Sigmoid colon (tissue), 6 donors: ENCODE measurements at regions not wholly inside any gene's neighbourhood (a gene's known extent, or its start where the extent isn't known, plus 50 kb on each side); places are given as distances from the start of the nearest gene placed in this dataset.

Experiments
- DNase-seq: peaks from one replicate; pipeline ENCODE4 v3.0.0-alpha.2; 2019
- H3K27ac ChIP-seq, 4 donors: fragments of 200-600 bp; sonication (generic); one replicate each; pipeline ENCODE4 v1.5.1; 2016 to 2019; ENCODE audit warnings: mild to moderate bottlenecking in 1 of 4
- H3K27me3 ChIP-seq, 3 donors: fragments of 200-600 bp; sonication (generic); one replicate each; pipeline ENCODE4 v1.5.1; 2019; ENCODE audit warnings: mild to moderate bottlenecking in 1 of 3
- H3K36me3 ChIP-seq, 4 donors: fragments of 200-600 bp; sonication (generic); one replicate each; pipeline ENCODE4 v1.5.1; 2016 to 2019
- H3K4me1 ChIP-seq, 4 donors: fragments of 200-600 bp; sonication (generic); one replicate each; pipeline ENCODE4 v1.5.1; 2017 to 2019
- H3K4me3 ChIP-seq, 4 donors: fragments of 200-600 bp; sonication (generic); one replicate each; pipeline ENCODE4 v1.5.1; 2017 to 2019; ENCODE audit warnings: mild to moderate bottlenecking in 2 of 4, moderate library complexity in 1 of 4
- H3K9me3 ChIP-seq, 4 donors: fragments of 200-600 bp in 3 of 4; sonication (generic) in 3 of 4; one replicate each; pipeline versions ENCODE4 v1.5.1 to v1.6.1; 2013 to 2019
- EP300 ChIP-seq, 4 donors: sonication (generic); formaldehyde crosslinking; IDR thresholded peaks; one replicate each; pipeline ENCODE4 v1.6.1; 2017; ENCODE audit warnings: antibody characterized with exemption in 4 of 4
- POLR2A ChIP-seq, 2 donors: fragments of 450-650 bp; IDR thresholded peaks; one replicate each; pipeline ENCODE4 v1.6.1; 2016; ENCODE audit warnings: antibody characterized with exemption in 2 of 2, mild to moderate bottlenecking in 2 of 2, moderate library complexity in 2 of 2
- POLR2AphosphoS5 ChIP-seq, 4 donors: sonication (generic); formaldehyde crosslinking; IDR thresholded peaks; one replicate each; pipeline ENCODE4 v1.6.1; 2017; ENCODE audit warnings: antibody characterized with exemption in 4 of 4
- WGBS, 2 donors: extraction: QIAGEN DNeasy Blood & Tissue Kit; methylation state at CpG; one replicate each; pipeline ENCODE4 v1.1.7; 2013; 5-methylcytosine and 5-hydroxymethylcytosine counted together
- intact Hi-C: fragments of 100-400 bp; cut with DNase I; formaldehyde crosslinking; loops from one replicate; pipeline ENCODE4 v1.15.1; 2023
- TF ChIP-seq, protein P1 (sequence below), 4 experiments: fragments of 450-650 bp in 3 of 4; fragments of 200-600 bp in 1 of 4; IDR thresholded peaks; one replicate each; pipeline ENCODE4 v1.5.1; 2016 to 2019; ENCODE audit warnings: antibody characterized with exemption in 4 of 4, mild to moderate bottlenecking in 3 of 4, moderate library complexity in 2 of 4
- donor health status: healthy with polysubstance abuse.
- donor health status: healthy.

DNA sequence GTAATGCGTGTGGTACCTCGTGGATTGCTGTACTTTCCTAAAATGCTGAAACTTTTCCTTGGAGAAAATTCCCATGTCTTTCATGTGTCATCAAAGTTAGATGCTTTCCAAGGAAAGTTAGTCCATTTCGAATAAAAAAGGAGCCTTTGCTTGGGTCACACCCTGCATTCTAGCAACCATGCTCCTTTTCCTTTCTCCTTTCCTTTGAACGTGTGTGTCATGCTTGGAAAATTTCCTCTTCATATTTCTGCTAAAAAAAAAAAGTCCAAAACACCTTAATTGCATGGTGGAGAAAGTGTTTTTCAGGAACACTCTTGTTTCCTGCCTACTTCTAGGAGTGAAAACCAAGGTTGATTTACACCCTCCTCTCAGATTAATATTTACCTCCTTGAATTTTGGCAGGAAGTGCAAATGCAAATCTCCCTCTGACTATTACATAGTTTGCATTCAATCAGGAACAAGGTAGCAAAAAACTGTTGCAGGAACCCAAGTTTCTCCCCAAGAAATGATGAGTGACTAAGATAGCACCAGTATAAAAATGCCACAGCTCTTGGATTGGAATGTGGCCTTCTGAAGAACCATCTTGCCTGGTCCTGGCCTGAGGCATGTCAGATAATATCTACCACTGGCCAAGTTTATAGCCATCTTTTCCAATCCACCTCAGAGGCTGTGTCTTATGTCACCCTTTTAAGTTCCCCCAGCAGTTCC is 590.6 kb downstream of the QKI start:
- intact Hi-C loops = no loop called here
- H3K9me3 ChIP-seq = no peaks in the 10 kb centered on the region
- no peaks in the 10 kb centered on the region for H3K27me3 ChIP-seq
- H3K36me3 ChIP-seq = no peaks in the 10 kb centered on the region
- H3K4me1 ChIP-seq = no peaks in the 10 kb centered on the region
- DNase-seq = no peak
- TF ChIP-seq EP300 (IDR thresholded peaks at IDR 0.05) = no peak
- TF ChIP-seq, protein P1, sequence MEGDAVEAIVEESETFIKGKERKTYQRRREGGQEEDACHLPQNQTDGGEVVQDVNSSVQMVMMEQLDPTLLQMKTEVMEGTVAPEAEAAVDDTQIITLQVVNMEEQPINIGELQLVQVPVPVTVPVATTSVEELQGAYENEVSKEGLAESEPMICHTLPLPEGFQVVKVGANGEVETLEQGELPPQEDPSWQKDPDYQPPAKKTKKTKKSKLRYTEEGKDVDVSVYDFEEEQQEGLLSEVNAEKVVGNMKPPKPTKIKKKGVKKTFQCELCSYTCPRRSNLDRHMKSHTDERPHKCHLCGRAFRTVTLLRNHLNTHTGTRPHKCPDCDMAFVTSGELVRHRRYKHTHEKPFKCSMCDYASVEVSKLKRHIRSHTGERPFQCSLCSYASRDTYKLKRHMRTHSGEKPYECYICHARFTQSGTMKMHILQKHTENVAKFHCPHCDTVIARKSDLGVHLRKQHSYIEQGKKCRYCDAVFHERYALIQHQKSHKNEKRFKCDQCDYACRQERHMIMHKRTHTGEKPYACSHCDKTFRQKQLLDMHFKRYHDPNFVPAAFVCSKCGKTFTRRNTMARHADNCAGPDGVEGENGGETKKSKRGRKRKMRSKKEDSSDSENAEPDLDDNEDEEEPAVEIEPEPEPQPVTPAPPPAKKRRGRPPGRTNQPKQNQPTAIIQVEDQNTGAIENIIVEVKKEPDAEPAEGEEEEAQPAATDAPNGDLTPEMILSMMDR (IDR thresholded peaks at IDR 0.05) = no peak
- no peak for TF ChIP-seq POLR2AphosphoS5 (IDR thresholded peaks at IDR 0.05)
- TF ChIP-seq POLR2A (IDR thresholded peaks at IDR 0.05) = no peak
- no peak overlapping the region for H3K27ac ChIP-seq
- 55 to 62% methylated on average over 4 of the region's 4 CpGs for WGBS, 2 donors
- no peak overlapping the region for H3K4me3 ChIP-seq

DNA sequence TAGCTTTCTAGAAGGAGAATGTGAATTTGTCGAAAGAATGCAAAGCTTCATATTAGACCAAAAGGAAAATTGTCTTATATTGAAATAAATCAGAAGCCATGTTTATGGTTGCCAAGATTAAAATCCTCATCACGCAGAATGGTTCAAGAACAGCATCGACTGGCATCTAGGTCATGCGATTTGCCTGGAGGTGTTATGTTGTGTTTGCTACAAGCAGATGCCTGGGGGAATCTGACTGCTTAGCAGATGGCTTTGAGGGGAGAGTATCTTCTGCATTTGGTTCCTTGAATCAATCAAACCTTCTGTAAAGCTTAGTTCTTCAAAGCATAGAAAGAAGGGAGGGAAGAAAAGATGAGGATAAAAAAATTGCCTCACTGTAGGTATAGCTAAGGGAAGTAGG is 585.8 kb downstream of the QKI start:
- intact Hi-C loops = no loop called here
- 94% methylated on average over 4 of the region's 4 CpGs for WGBS, 2 donors
- Histone ChIP-seq H3K4me3 (no peak overlapping the region), H3K9me3 (no peaks in the 10 kb centered on the region), H3K36me3 (no peaks in the 10 kb centered on the region), H3K27ac (no peak overlapping the region), H3K27me3 (no peaks in the 10 kb centered on the region), H3K4me1 (peaks cover 0 to 7% (median 0%) of the 10 kb centered on the region in 4 donors)
- DNase-seq = no peak
- TF ChIP-seq, protein P1 (IDR thresholded peaks at IDR 0.05) = no peak
- TF ChIP-seq POLR2A (IDR thresholded peaks at IDR 0.05) (no peak), POLR2AphosphoS5 (IDR thresholded peaks at IDR 0.05) (no peak), EP300 (IDR thresholded peaks at IDR 0.05) (no peak)

DNA sequence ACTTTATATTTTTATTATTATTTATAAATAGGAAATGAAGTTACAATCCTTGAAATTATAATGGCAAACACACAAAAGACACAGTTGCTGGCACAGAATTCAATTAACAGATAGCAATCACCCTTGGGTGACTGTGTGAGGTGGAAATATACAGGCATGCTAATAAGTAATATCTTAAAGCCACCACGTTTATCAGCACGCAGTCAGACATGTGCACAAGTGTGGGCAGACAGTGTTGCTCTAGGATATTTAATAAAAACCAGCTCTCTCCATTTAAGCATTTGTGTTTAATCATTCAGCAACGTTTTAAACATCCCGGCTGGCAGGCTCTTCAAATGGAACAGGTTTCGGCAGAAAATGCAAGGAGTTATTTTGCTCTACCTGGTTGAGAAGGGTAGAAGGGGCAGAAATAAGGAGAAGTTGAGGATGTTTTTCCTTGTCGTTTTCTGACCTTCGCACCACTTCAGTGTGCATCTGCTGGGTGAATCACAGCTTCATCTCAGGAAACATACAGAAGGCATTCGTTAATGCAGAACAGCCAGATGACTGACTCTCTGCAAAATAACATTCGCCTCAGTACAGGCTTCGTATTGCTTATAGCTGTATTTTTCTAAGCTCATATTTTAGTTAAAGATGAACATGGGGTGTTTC is 585.1 kb downstream of the QKI start:
- intact Hi-C loops = no loop called here
- WGBS, 2 donors = 72 to 82% methylated on average over 10 of the region's 10 CpGs
- no peak overlapping the region for H3K4me3 ChIP-seq
- DNase-seq = no peak
- H3K36me3 ChIP-seq = no peaks in the 10 kb centered on the region
- TF ChIP-seq EP300 (IDR thresholded peaks at IDR 0.05) (no peak), POLR2AphosphoS5 (IDR thresholded peaks at IDR 0.05) (no peak), POLR2A (IDR thresholded peaks at IDR 0.05) (no peak)
- TF ChIP-seq, protein P1 (IDR thresholded peaks at IDR 0.05) = no peak
- no peak overlapping the region for H3K27ac ChIP-seq
- H3K9me3 ChIP-seq = no peaks in the 10 kb centered on the region
- peaks cover 0 to 7% (median 0%) of the 10 kb centered on the region in 4 donors for H3K4me1 ChIP-seq
- no peaks in the 10 kb centered on the region for H3K27me3 ChIP-seq

DNA sequence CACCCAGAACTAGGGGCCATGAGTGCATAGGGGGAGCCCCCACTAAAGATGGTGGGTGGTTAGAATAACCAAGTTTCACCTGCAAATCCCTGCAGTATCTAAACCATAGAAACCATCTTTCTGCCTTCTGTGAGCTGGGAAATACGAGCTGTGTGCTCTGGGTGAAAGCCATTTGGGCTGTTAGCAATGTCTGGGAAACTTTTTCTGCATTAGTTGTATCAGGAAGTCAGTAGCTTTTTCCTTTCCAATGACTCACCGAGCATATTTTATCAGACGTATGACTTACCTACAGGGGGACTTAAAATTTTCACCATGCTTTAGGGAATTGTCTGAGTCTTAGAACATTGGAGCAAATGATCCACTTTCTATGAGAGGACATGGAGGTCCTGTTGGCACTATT is 584.0 kb downstream of the QKI start:
- Histone ChIP-seq H3K36me3 (no peaks in the 10 kb centered on the region), H3K4me3 (no peak overlapping the region), H3K9me3 (no peaks in the 10 kb centered on the region), H3K27me3 (no peaks in the 10 kb centered on the region), H3K4me1 (peaks cover 0 to 7% (median 0%) of the 10 kb centered on the region in 4 donors), H3K27ac (no peak overlapping the region)
- intact Hi-C loops = no loop called here
- TF ChIP-seq, protein P1 (IDR thresholded peaks at IDR 0.05) = no peak
- TF ChIP-seq POLR2A (IDR thresholded peaks at IDR 0.05) (no peak), EP300 (IDR thresholded peaks at IDR 0.05) (no peak)
- 75 to 83% methylated on average over 3 of the region's 3 CpGs for WGBS, 2 donors
- no peak for DNase-seq
